PC-9 (cell line): ENCODE measurements at regions not wholly inside any gene's neighbourhood (a gene's known extent, or its start where the extent isn't known, plus 50 kb on each side); places are given as distances from the start of the nearest gene placed in this dataset.

Source experiments
- BruUV-seq: library from RNA; stranded (reverse); fragments of 400-500 nt; replicated peaks from 2 replicates; lab custom pipeline; 2021; lab: Mats Ljungman, UMichigan
- CTCF ChIA-PET: fragments of 300-600 bp; sonication (Branson Sonifier 250); formaldehyde crosslinking; loops from one replicate; lab custom pipeline; 2022; ENCODE audit warnings: antibody characterized with exemption; lab: Charles Lee
- POLR2A ChIA-PET: fragments of 300-600 bp; sonication (Branson Sonifier 250); formaldehyde crosslinking; loops from one replicate; lab custom pipeline; 2022; ENCODE audit warnings: antibody characterized with exemption; ENCODE audit not compliant: unreplicated experiment; lab: Charles Lee
- DNase-seq, 2 experiments: peaks; one replicate each; pipeline versions ENCODE4 v3.0.0 to v3.0.0-alpha.2; 2015 to 2022; ENCODE audit warnings: mixed read lengths in 1 of 2
- H2AFZ ChIP-seq: fragments of 200-600 bp; sonication (generic); 2 replicates; pipeline ENCODE4 v1.8.1; 2017; ENCODE audit warnings: antibody characterized with exemption
- H3F3A ChIP-seq: fragments of 200-600 bp; sonication (generic); 2 replicates; pipeline ENCODE4 v1.8.1; 2017; ENCODE audit warnings: antibody characterized with exemption, mild to moderate bottlenecking, low read depth; ENCODE audit not compliant: insufficient read depth
- H3K27ac ChIP-seq: fragments of 200-600 bp; sonication (generic); 2 replicates; pipeline ENCODE4 v1.6.1; 2016; ENCODE audit warnings: mixed run types
- H3K27me3 ChIP-seq: fragments of 200-600 bp; sonication (generic); 2 replicates; pipeline ENCODE4 v1.6.1; 2016; ENCODE audit warnings: low read depth, mixed run types; ENCODE audit not compliant: insufficient read depth
- H3K36me3 ChIP-seq: fragments of 200-600 bp; sonication (generic); 2 replicates; pipeline ENCODE4 v1.6.1; 2016; ENCODE audit warnings: low read depth, mixed run types
- H3K4me1 ChIP-seq: fragments of 200-600 bp; sonication (generic); replicated peaks from 2 replicates; pipeline ENCODE4 v1.6.1; 2016; ENCODE audit warnings: mixed run types; ENCODE audit not compliant: insufficient read depth
- H3K4me2 ChIP-seq: fragments of 200-600 bp; sonication (generic); 2 replicates; pipeline ENCODE4 v1.6.1; 2017; ENCODE audit warnings: mixed run types
- H3K4me3 ChIP-seq: fragments of 200-600 bp; sonication (generic); 2 replicates; pipeline ENCODE4 v1.6.1; 2016; ENCODE audit warnings: mixed run types
- H3K79me2 ChIP-seq: fragments of 200-600 bp; sonication (generic); 2 replicates; pipeline ENCODE4 v1.6.1; 2017; ENCODE audit warnings: low read depth, mixed run types
- H3K9me2 ChIP-seq: fragments of 200-600 bp; sonication (generic); 2 replicates; pipeline ENCODE4 v1.8.1; 2017; ENCODE audit warnings: mild to moderate bottlenecking; ENCODE audit not compliant: insufficient read depth
- H3K9me3 ChIP-seq: fragments of 200-600 bp; sonication (generic); 2 replicates; pipeline ENCODE4 v1.8.1; 2016; ENCODE audit warnings: low read depth; ENCODE audit not compliant: insufficient read depth
- H4K20me1 ChIP-seq: fragments of 200-600 bp; sonication (generic); 2 replicates; pipeline ENCODE4 v1.8.1; 2017; ENCODE audit not compliant: insufficient read depth
- CTCF ChIP-seq: fragments of 200-600 bp; sonication (generic); conservative IDR thresholded peaks from 2 replicates; pipeline ENCODE4 v1.6.1; 2017; ENCODE audit warnings: mixed run types, antibody characterized with exemption, mild to moderate bottlenecking, moderate library complexity
- EZH2 ChIP-seq: fragments of 200-600 bp; sonication (generic); IDR thresholded peaks from 2 replicates; pipeline ENCODE4 v1.8.0; 2017; ENCODE audit warnings: antibody characterized with exemption, low read depth
- intact Hi-C: fragments of 100-400 bp; cut with micrococcal nuclease; formaldehyde crosslinking; loops from one replicate; pipeline ENCODE4 v1.10.0; 2022; ENCODE audit not compliant: unreplicated experiment

- no peak overlapping the region for H3K27ac ChIP-seq
- no peaks in the 10 kb centered on the region for H3K4me1 ChIP-seq
- CTCF ChIA-PET, result no interaction called here
- no peaks in the 10 kb centered on the region for H3K9me2 ChIP-seq
- no peak overlapping the region for H3K4me2 ChIP-seq
- intact Hi-C loops, result no loop called here
- no peak for DNase-seq
- H4K20me1 ChIP-seq, result no peaks in the 10 kb centered on the region
- H2AFZ ChIP-seq, result no peak overlapping the region
- no peaks in the 10 kb centered on the region for H3F3A ChIP-seq
- POLR2A ChIA-PET, result no interaction called here
- TF ChIP-seq EZH2, result no peak
- no peak for TF ChIP-seq CTCF
- no TSS peak for BruUV-seq
- H3K27me3 ChIP-seq, result peaks cover 94% of the 10 kb centered on the region
- no peaks in the 10 kb centered on the region for H3K36me3 ChIP-seq
- H3K4me3 ChIP-seq, result no peak overlapping the region
- H3K79me2 ChIP-seq, result no peaks in the 10 kb centered on the region
- no peaks in the 10 kb centered on the region for H3K9me3 ChIP-seq
Observed at GRCh38 chr11:116563028-116563711, 209.6 kb downstream of the BUD13 start.

GRCh38 chr11:116560589-116560988 lies 212.2 kb downstream of the BUD13 start:
- Histone ChIP-seq H3K4me3 (no peak overlapping the region), H3K9me3 (no peaks in the 10 kb centered on the region), H3K27me3 (peaks cover 95% of the 10 kb centered on the region), H2AFZ (no peak overlapping the region), H3K79me2 (no peaks in the 10 kb centered on the region), H3K4me2 (no peak overlapping the region), H3K36me3 (no peaks in the 10 kb centered on the region), H3K4me1 (no peaks in the 10 kb centered on the region), H3K27ac (no peak overlapping the region), H3K9me2 (no peaks in the 10 kb centered on the region), H4K20me1 (no peaks in the 10 kb centered on the region), H3F3A (no peaks in the 10 kb centered on the region)
- ChIA-PET POLR2A (no interaction called here), CTCF (no interaction called here)
- DNase-seq, result no peak
- no TSS peak for BruUV-seq
- no peak for TF ChIP-seq EZH2
- TF ChIP-seq CTCF, result no peak
- intact Hi-C loops, result no loop called here

GRCh38 chr11:116558504-116559211 lies 214.1 kb downstream of the BUD13 start:
- Histone ChIP-seq H4K20me1 (no peaks in the 10 kb centered on the region), H3K4me3 (no peak overlapping the region), H3K9me2 (no peaks in the 10 kb centered on the region), H3K4me1 (no peaks in the 10 kb centered on the region), H3K27me3 (peaks cover 95% of the 10 kb centered on the region), H3K9me3 (no peaks in the 10 kb centered on the region), H3K27ac (no peak overlapping the region), H3F3A (no peaks in the 10 kb centered on the region), H3K4me2 (no peak overlapping the region), H3K36me3 (no peaks in the 10 kb centered on the region), H2AFZ (no peak overlapping the region), H3K79me2 (no peaks in the 10 kb centered on the region)
- no peak for DNase-seq
- intact Hi-C loops, result no loop called here
- no TSS peak for BruUV-seq
- ChIA-PET CTCF (no interaction called here), POLR2A (no interaction called here)
- TF ChIP-seq CTCF (no peak), EZH2 (no peak)
